Activated gamma-delta T cell (primary cell): ENCODE measurements at regions not wholly inside any gene's neighbourhood (a gene's known extent, or its start where the extent isn't known, plus 50 kb on each side); places are given as distances from the start of the nearest gene placed in this dataset.

Experiments
- DNase-seq: peaks from one replicate; lab custom pipeline; 2025; lab: John Stamatoyannopoulos, UW

GRCh38 chr4:58688568-58688967 lies 1578.4 kb upstream of the IGFBP7 start:
- DNase-seq: no peak

- no peak for DNase-seq
Observed at GRCh38 chr4:58679886-58680285, 1569.7 kb upstream of the IGFBP7 start.

- no peak for DNase-seq
Observed at GRCh38 chr4:58679051-58679450, 1568.9 kb upstream of the IGFBP7 start.

- DNase-seq: no peak
Observed at GRCh38 chr4:58669783-58670182, 1559.6 kb upstream of the IGFBP7 start.

DNA sequence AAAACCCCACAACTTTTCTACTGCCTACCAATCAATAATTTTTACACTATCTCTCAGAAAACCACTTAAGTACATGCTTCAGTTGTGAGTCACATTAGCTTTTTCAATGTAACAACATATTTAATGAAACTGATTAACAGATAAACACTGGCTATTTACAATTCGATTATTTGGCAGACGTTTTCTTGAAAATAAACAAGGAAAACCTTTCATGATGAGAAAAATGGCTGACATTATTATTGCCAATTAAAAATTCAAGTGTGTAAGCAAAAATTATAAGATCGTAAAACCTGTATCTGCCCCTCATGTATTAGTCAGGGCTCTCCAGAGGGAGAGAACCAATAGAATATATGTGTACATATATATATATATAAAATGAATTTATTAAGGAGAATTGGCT lies 1555.5 kb upstream of the IGFBP7 start:
- no peak for DNase-seq

DNA sequence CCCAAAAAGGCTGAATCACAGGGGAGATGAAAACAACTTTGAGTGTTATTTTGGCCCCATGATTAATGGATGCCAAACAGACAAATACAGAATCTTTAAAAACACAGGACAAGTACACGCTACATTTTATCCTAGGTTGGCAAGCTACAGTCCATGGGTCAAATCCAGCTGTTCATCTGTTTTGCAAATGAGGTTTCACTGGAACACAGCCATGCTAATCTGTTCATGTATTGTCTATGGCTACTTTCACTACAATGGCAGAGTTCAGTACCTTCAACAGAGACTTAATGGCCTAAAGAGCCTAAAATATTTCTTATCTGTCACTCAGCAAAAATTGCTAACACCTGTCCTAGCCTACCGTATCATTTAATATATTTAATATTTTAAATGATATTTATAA lies 1548.5 kb upstream of the IGFBP7 start:
- no peak for DNase-seq

DNA sequence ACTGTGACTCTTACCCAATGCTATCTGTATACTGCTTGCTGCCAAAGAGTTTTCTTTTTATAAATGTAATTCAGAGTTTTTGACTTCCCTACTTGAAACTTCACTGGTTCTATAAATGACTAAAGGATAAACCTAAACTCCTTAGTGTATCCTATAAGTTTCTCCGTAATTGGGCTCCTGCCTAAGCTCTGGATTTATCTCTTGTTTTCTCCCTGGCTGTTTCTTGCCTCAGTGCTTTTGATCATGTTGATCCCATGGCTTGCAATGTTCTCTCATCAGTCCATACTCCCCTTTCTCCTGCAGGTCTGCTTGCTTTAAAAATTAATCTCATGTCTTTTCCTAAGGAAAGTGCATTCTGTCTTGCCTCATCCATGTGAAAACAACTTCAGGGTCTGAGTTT lies 1543.1 kb upstream of the IGFBP7 start:
- no peak for DNase-seq

- no peak for DNase-seq
Observed at GRCh38 chr4:58649226-58649625, 1539.0 kb upstream of the IGFBP7 start.

DNA sequence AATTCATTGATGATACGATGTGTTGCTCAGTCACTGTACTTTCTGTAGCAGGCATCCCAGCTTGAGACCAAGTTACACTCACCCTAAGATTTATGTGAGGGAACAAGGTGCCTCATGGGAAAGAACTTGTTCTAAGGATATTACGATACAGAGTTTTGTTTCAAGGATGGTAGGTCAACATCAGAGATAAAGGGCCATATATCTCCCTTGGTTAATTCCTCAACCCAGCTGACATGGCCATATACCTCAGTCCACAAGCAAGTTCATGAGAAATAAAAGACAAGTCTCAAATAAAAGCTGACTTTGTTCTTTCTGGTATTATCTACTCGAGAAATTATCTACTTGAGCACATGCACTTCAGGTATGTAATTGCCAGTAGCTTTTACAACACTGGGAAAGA lies 1535.9 kb upstream of the IGFBP7 start:
- DNase-seq: no peak

GRCh38 chr4:58644549-58644948 lies 1534.4 kb upstream of the IGFBP7 start:
- no peak for DNase-seq

DNA sequence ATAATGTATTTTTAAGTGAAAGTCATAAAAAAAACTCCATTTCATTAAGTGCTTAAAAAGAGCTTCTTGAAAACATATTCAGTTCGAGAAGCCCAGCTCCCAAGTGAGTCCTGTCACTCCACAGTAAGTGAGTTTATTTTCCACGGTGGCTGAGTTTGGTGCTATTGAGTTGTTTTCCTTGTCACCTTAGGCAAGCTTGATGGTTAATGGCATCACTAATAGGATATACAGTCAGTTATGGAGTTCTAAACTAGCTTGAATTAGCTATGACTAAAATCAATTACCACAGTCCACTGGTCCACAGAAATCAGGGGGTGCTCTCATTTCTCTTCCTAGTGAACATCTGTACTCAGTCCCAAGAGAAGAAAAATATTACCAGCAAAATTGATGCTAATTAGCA lies 1526.2 kb upstream of the IGFBP7 start:
- no peak for DNase-seq

DNA sequence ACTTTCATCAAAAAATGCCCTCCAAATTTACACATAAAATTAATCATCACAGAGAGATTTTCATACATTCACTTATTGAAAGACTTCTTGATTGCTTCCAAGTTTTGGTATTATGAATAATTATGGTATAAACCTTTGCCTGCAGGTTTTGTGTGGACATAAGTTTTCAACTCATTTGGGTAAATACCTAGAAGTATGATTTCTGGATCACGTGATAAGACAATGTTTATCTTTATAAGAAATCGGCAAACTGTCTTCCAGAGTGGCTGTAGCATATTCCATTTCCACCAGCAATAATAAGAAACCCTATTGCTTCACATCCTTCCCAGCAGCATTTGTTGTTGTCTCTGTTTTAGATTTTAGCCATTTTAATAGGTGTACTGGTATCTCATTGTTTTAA lies 1507.0 kb upstream of the IGFBP7 start:
- DNase-seq: no peak

GRCh38 chr4:58611012-58611411 lies 1500.8 kb upstream of the IGFBP7 start:
- no peak for DNase-seq

GRCh38 chr4:58606303-58606702 lies 1496.1 kb upstream of the IGFBP7 start:
- no peak for DNase-seq

GRCh38 chr4:58603951-58604350 lies 1493.8 kb upstream of the IGFBP7 start:
- no peak for DNase-seq

GRCh38 chr4:58602731-58603359 lies 1492.7 kb upstream of the IGFBP7 start:
- DNase-seq: no peak

DNA sequence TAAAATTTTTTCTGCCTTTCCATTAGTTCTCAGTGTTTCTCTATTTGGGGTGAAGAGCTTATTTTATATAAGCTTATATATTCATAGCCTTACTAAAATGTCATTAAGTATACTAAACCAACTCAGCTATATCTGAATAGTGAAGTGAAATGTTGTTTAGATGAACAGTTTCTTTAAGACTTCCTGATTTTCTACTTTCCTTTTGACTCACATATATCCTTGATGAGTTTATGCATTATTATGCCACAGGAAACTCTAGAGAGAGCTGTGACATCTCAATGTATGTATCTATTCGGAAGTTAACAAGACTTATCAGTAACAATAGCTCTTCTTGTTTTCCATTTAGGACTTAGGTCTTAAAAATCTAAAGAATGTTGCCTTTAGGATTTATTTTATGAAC lies 1491.8 kb upstream of the IGFBP7 start:
- DNase-seq: no peak

- no peak for DNase-seq
Observed at GRCh38 chr4:58600290-58600689, 1490.1 kb upstream of the IGFBP7 start.

GRCh38 chr4:58590722-58591121 lies 1480.5 kb upstream of the IGFBP7 start:
- DNase-seq: no peak

DNA sequence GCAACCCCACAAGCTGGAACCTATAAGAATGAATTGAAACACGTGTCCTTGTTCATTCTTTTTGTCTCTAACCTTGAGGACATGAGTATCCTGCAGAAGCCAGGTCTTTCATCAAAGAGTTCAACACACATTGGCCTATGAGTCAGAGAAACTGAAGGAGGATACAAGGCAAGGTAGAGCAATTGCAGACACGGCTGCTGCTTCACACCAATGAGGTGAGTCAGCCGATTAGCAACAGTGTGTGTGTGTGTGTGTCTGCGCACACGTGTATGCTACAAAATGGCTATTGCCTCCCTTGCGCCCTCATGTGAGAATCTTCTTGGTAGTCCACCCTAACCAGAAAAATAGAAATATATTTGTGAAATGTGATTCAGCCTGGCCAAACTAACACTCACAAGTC lies 1477.7 kb upstream of the IGFBP7 start:
- DNase-seq: no peak

GRCh38 chr4:58566260-58566659 lies 1456.1 kb upstream of the IGFBP7 start:
- DNase-seq: no peak

- no peak for DNase-seq
Observed at GRCh38 chr4:58564695-58565475, 1454.7 kb upstream of the IGFBP7 start.

GRCh38 chr4:58561170-58561569 lies 1451.0 kb upstream of the IGFBP7 start:
- DNase-seq: no peak

- DNase-seq: no peak
Observed at GRCh38 chr4:58560736-58561135, 1450.6 kb upstream of the IGFBP7 start.
